GM19455 (cell line): ENCODE measurements at regions not wholly inside any gene's neighbourhood (a gene's known extent, or its start where the extent isn't known, plus 50 kb on each side); places are given as distances from the start of the nearest gene placed in this dataset.

Experiments used
- ATAC-seq: cut with Tn5 transposase; IDR thresholded peaks from one replicate; pipeline ENCODE4 v1.9.1; 2021; ENCODE audit not compliant: unreplicated experiment

GRCh38 chr18:11553098-11553940, 56.1 kb upstream of the SLC35G4 start:
- peak; percentile 69 for ATAC-seq

- ATAC-seq: no peak
Observed at GRCh38 chr18:11548916-11549551, 60.4 kb upstream of the SLC35G4 start.

- no peak for ATAC-seq
Observed at GRCh38 chr18:11548396-11548795, 61.0 kb upstream of the SLC35G4 start.

GRCh38 chr18:11544060-11544633, 65.2 kb upstream of the SLC35G4 start:
- ATAC-seq: no peak

GRCh38 chr18:11541179-11541578, 68.2 kb upstream of the SLC35G4 start:
- ATAC-seq: no peak

DNA sequence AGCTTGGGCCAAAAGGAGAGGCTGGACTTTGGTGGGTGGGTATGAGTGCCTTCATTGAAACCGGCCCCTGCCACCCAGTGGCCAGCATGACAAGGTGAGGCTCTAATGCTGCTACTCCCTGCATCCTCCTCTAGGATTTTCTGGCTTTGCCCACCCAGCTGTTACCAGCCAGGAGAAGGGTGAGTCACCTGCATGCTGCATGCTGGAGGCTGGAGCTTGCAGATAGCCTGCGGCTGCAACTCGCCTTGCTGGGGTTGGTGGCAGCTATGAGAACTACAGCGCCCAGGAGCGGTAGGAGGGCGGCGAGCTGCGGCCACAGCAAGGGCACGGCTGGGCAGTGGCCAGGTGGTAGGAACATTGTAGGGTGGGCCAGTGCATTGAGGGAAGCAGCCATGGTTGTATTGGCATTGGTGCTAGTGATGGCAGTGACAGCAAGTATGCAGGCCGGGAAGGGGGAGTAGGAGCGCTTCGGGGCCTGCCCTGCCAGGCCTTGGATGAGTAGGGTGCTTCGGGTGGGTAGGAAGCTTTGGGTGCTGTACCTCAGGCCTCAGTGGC, 75.4 kb upstream of the SLC35G4 start:
- ATAC-seq: no peak

DNA sequence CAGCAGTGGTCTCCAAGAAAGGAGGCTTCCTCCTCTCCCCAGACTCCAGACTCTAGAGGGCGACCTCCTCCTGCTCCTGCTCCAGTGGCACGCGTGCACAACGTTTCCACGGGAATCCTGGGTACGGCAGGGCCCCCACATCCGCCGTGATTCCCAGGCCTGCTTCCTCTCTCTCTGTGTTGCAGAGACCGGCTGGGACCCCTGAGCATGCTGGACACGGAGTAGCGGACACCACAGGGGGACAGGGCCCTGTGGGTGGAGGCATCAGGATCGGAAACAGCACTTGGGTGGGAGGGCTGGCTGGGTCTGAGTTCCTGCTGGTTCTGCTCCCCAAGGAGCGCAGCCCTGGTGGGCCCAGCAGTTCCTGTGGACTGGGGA, 75.9 kb upstream of the SLC35G4 start:
- ATAC-seq: no peak

GRCh38 chr18:11532758-11533512, 76.5 kb upstream of the SLC35G4 start:
- ATAC-seq: no peak

- no peak for ATAC-seq
Observed at GRCh38 chr18:11529081-11529480, 80.3 kb upstream of the SLC35G4 start.

DNA sequence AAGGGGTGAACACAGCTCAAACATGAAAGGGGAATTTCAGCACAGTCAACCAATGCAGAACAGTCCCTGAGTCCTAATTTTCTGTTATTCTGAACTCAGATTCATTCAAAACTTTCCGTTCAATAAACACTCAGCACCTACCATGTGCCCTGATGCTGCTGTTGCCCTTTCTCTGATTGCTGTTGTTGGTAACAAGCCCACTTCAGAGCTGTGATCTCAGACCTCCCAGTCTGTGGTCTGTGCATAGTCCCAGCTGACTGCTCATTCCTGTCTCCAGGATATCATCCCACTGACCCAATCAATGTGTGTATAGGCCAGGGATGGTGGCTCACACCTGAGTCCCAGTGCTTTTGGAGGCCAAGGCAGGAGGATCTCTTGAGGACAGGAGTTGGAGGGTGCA, 82.7 kb upstream of the SLC35G4 start:
- no peak for ATAC-seq

GRCh38 chr18:11523804-11524203, 85.6 kb upstream of the SLC35G4 start:
- ATAC-seq: no peak

DNA sequence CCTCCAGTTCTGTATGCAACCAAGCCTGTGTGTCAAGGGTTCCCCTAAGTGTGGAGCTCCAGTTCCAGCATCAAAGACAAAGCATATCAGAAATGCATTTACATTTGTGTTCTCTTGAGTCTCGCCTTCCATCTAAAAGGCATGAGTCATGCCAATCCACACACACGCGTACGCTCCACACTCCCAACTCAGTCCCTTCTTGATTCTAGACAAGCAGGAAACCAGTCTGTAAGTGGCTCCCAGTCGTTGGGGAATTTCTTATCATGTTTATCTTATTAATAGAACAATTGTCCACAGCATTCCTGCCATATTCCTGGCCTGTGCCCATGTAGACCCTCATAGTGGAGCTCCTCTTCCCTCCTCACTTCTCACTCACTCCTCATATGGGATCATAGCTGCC, 86.4 kb upstream of the SLC35G4 start:
- ATAC-seq: no peak

GRCh38 chr18:11521853-11522252, 87.5 kb upstream of the SLC35G4 start:
- ATAC-seq: no peak

- ATAC-seq: no peak
Observed at GRCh38 chr18:11520536-11520935, 88.9 kb upstream of the SLC35G4 start.

GRCh38 chr18:11518788-11519685, 90.4 kb upstream of the SLC35G4 start:
- ATAC-seq: peak; percentile 80

- no peak for ATAC-seq
Observed at GRCh38 chr18:11517704-11518103, 91.7 kb upstream of the SLC35G4 start.

GRCh38 chr18:11516751-11517503, 92.5 kb upstream of the SLC35G4 start:
- ATAC-seq: no peak

GRCh38 chr18:11514267-11514666, 95.1 kb upstream of the SLC35G4 start:
- no peak for ATAC-seq
